Endodermal cell (in vitro differentiated cells): ENCODE measurements at regions not wholly inside any gene's neighbourhood (a gene's known extent, or its start where the extent isn't known, plus 50 kb on each side); places are given as distances from the start of the nearest gene placed in this dataset.

Experiments used
- DNase-seq: peaks from one replicate; pipeline ENCODE4 v3.0.0-alpha.2; 2017
- H3K27ac ChIP-seq: 2 replicates; pipeline ENCODE4 v1.5.1; 2013; ENCODE audit warnings: mild to moderate bottlenecking, low read depth, low read length, moderate library complexity
- H3K27me3 ChIP-seq: 2 replicates; pipeline ENCODE4 v1.6.1; 2013; ENCODE audit warnings: mild to moderate bottlenecking, low read length, moderate library complexity; ENCODE audit not compliant: insufficient read depth, control insufficient read depth, poor library complexity, severe bottlenecking
- H3K36me3 ChIP-seq: 2 replicates; pipeline ENCODE4 v1.7.0; 2013; ENCODE audit warnings: mild to moderate bottlenecking, low read length, moderate library complexity; ENCODE audit not compliant: control insufficient read depth, insufficient read depth
- H3K4me1 ChIP-seq: one replicate; pipeline ENCODE4 v1.7.0; 2013; ENCODE audit warnings: low read length; ENCODE audit not compliant: control insufficient read depth, insufficient read depth
- H3K4me3 ChIP-seq: 2 replicates; pipeline ENCODE4 v1.5.1; 2013; ENCODE audit warnings: mild to moderate bottlenecking, low read length, moderate library complexity
- H3K9ac ChIP-seq: 2 replicates; pipeline ENCODE4 v1.6.1; 2013; ENCODE audit warnings: mild to moderate bottlenecking, low read length, moderate library complexity; ENCODE audit not compliant: poor library complexity, severe bottlenecking; ENCODE audit errors: extremely low read depth
- H3K9me3 ChIP-seq: 2 replicates; pipeline ENCODE4 v1.6.1; 2013; ENCODE audit warnings: mild to moderate bottlenecking, low read length, moderate library complexity; ENCODE audit not compliant: control insufficient read depth
- H3K27ac Mint-ChIP-seq: 2 replicates; pipeline ENCODE4 v1.8.0; 2020; ENCODE audit warnings: mixed read lengths
- H3K27me3 Mint-ChIP-seq: 2 replicates; pipeline ENCODE4 v1.8.0; 2021; ENCODE audit warnings: mild to moderate bottlenecking, mixed read lengths; ENCODE audit not compliant: insufficient read depth
- H3K36me3 Mint-ChIP-seq: 2 replicates; pipeline ENCODE4 v1.8.0; 2020; ENCODE audit warnings: low read depth, mixed read lengths
- H3K4me1 Mint-ChIP-seq: 2 replicates; pipeline ENCODE4 v1.8.0; 2020; ENCODE audit warnings: mixed read lengths
- H3K4me3 Mint-ChIP-seq: 2 replicates; pipeline ENCODE4 v1.8.0; 2020; ENCODE audit warnings: mild to moderate bottlenecking, moderate library complexity, mixed read lengths
- H3K9me3 Mint-ChIP-seq: 2 replicates; pipeline ENCODE4 v1.8.0; 2020; ENCODE audit warnings: mild to moderate bottlenecking, mixed read lengths
- CTCF ChIP-seq: fragments of 200-600 bp; sonication (generic); conservative IDR thresholded peaks from 2 replicates; pipeline ENCODE4 v1.5.0; 2021; ENCODE audit warnings: antibody characterized with exemption, mild to moderate bottlenecking
- whole genome bisulfite sequencing, 2 experiments: methylation state at CpG; one replicate each; pipeline versions ENCODE4 v1.1.5 to v1.1.7; 2013; ENCODE audit warnings: missing lambda C conversion rate in 2 of 2, mixed read lengths in 1 of 2; ENCODE audit not compliant: insufficient coverage in 1 of 2, insufficient read length in 1 of 2; 5-methylcytosine and 5-hydroxymethylcytosine counted together

- Mint-ChIP-seq H3K4me1 (no peaks in the 10 kb centered on the region), H3K9me3 (no peaks in the 10 kb centered on the region), H3K36me3 (no peaks in the 10 kb centered on the region), H3K27me3 (no peaks in the 10 kb centered on the region), H3K27ac (no peak overlapping the region), H3K4me3 (no peak overlapping the region)
- TF ChIP-seq CTCF, result no peak
- Histone ChIP-seq H3K27ac (no peak overlapping the region), H3K27me3 (no peaks in the 10 kb centered on the region), H3K4me3 (no peak overlapping the region), H3K4me1 (no peaks in the 10 kb centered on the region), H3K36me3 (no peaks in the 10 kb centered on the region), H3K9ac (no peak overlapping the region), H3K9me3 (no peaks in the 10 kb centered on the region)
- DNase-seq, result no peak
- WGBS, 2 experiments, result 96 to 100% methylated on average over 3 to 4 of the region's 4 CpGs
Measured at GRCh38 chr7:148950806-148951205, 66.7 kb upstream of the EZH2 start.

GRCh38 chr7:148944935-148945934, 61.1 kb upstream of the EZH2 start:
- H3K27ac Mint-ChIP-seq, result no peak overlapping the region
- no peaks in the 10 kb centered on the region for H3K9me3 Mint-ChIP-seq
- H3K4me1 Mint-ChIP-seq, result no peaks in the 10 kb centered on the region
- Histone ChIP-seq H3K36me3 (no peaks in the 10 kb centered on the region), H3K27ac (no peak overlapping the region), H3K27me3 (peaks cover 5% of the 10 kb centered on the region), H3K9ac (no peak overlapping the region), H3K4me3 (no peak overlapping the region), H3K4me1 (no peaks in the 10 kb centered on the region), H3K9me3 (no peaks in the 10 kb centered on the region)
- H3K4me3 Mint-ChIP-seq, result no peak overlapping the region
- no peak for DNase-seq
- no peak for TF ChIP-seq CTCF
- H3K27me3 Mint-ChIP-seq, result peaks cover 3% of the 10 kb centered on the region
- 83 to 86% methylated on average over 6 to 8 of the region's 8 CpGs for WGBS, 2 experiments
- H3K36me3 Mint-ChIP-seq, result no peaks in the 10 kb centered on the region

GRCh38 chr7:148941598-148942275, 57.6 kb upstream of the EZH2 start:
- no peaks in the 10 kb centered on the region for H3K9me3 Mint-ChIP-seq
- H3K27me3 Mint-ChIP-seq, result peaks cover 3% of the 10 kb centered on the region
- Histone ChIP-seq H3K9me3 (no peaks in the 10 kb centered on the region), H3K4me1 (no peaks in the 10 kb centered on the region), H3K27me3 (peaks cover 5% of the 10 kb centered on the region), H3K9ac (peak overlapping the region; percentile 85), H3K36me3 (no peaks in the 10 kb centered on the region), H3K27ac (no peak overlapping the region), H3K4me3 (peak overlapping the region; percentile 88)
- no peaks in the 10 kb centered on the region for H3K36me3 Mint-ChIP-seq
- H3K27ac Mint-ChIP-seq, result peak overlapping the region; percentile 90
- H3K4me3 Mint-ChIP-seq, result peak overlapping the region; percentile 86
- H3K4me1 Mint-ChIP-seq, result no peaks in the 10 kb centered on the region
- 45% methylated on average over 14 of the region's 17 CpGs; no CpG with 5 or more reads in 1 of the 2 experiments for WGBS, 2 experiments
- TF ChIP-seq CTCF, result peak; percentile 77
- peak; percentile 89 for DNase-seq
